CD14-positive monocyte (primary cell): ENCODE measurements at regions not wholly inside any gene's neighbourhood (a gene's known extent, or its start where the extent isn't known, plus 50 kb on each side); places are given as distances from the start of the nearest gene placed in this dataset.

Source experiments
- DNase-seq, 3 donors: peaks; one replicate each; pipeline ENCODE4 v3.0.0-alpha.2; 2011 to 2022
- H2AFZ ChIP-seq: 2 replicates; pipeline ENCODE4 v1.6.0; 2012; ENCODE audit warnings: mild to moderate bottlenecking, low read depth, low read length, inconsistent platforms; ENCODE audit not compliant: insufficient read depth, poor library complexity, severe bottlenecking
- H3K27ac ChIP-seq, 2 donors: 1 replicate in 1 of 2; 2 replicates in 1 of 2; pipeline ENCODE4 v1.5.1; 2012 to 2013; ENCODE audit warnings: low read length in 2 of 2, control low read depth in 1 of 2, inconsistent platforms in 1 of 2, low read depth in 1 of 2, mild to moderate bottlenecking in 1 of 2
- H3K27me3 ChIP-seq, 2 donors: one replicate each; pipeline versions ENCODE4 v1.6.0 to v1.6.1; 2011 to 2013; ENCODE audit warnings: low read length in 2 of 2; ENCODE audit not compliant: control insufficient read depth in 2 of 2, insufficient read depth in 2 of 2
- H3K36me3 ChIP-seq, 2 donors: replicated peaks in 1 of 2; 1 replicate in 1 of 2; 2 replicates in 1 of 2; pipeline versions ENCODE4 v1.5.1 to v1.6.1; 2012 to 2013; ENCODE audit warnings: low read length in 2 of 2, control low read depth in 1 of 2, inconsistent platforms in 1 of 2, mild to moderate bottlenecking in 1 of 2; ENCODE audit not compliant: insufficient read depth in 2 of 2, control insufficient read depth in 1 of 2
- H3K4me1 ChIP-seq, 2 donors: 1 replicate in 1 of 2; 2 replicates in 1 of 2; pipeline versions ENCODE4 v1.5.1 to v1.6.1; 2012 to 2013; ENCODE audit warnings: low read length in 2 of 2, control low read depth in 1 of 2, inconsistent platforms in 1 of 2, mild to moderate bottlenecking in 1 of 2, moderate library complexity in 1 of 2; ENCODE audit not compliant: insufficient read depth in 2 of 2, control insufficient read depth in 1 of 2
- H3K4me2 ChIP-seq: replicated peaks from 2 replicates; pipeline ENCODE3; 2012; ENCODE audit warnings: low read length, moderate library complexity, mild to moderate bottlenecking; ENCODE audit not compliant: poor library complexity, severe bottlenecking; ENCODE audit errors: extremely low read depth
- H3K4me3 ChIP-seq, 3 experiments: fragments of 200-600 bp in 1 of 3; sonication (generic) in 1 of 3; replicated peaks in 1 of 3; 1 replicate in 2 of 3; 2 replicates in 1 of 3; pipeline ENCODE4 v1.5.1; 2011 to 2013; ENCODE audit warnings: low read length in 3 of 3, mild to moderate bottlenecking in 3 of 3, control low read depth in 2 of 3, low read depth in 2 of 3, inconsistent platforms in 1 of 3, moderate library complexity in 1 of 3
- H3K79me2 ChIP-seq: 2 replicates; pipeline ENCODE4 v1.6.0; 2012; ENCODE audit warnings: mild to moderate bottlenecking, control low read depth, inconsistent platforms, low read length, moderate library complexity; ENCODE audit not compliant: insufficient read depth
- H3K9ac ChIP-seq: 2 replicates; pipeline ENCODE4 v1.6.0; 2017; ENCODE audit warnings: low read length, mild to moderate bottlenecking; ENCODE audit not compliant: insufficient read depth, poor library complexity, severe bottlenecking
- H3K9me3 ChIP-seq, 2 donors: replicated peaks in 1 of 2; 1 replicate in 1 of 2; 2 replicates in 1 of 2; pipeline versions ENCODE4 v1.5.1 to v1.6.1; 2012 to 2013; ENCODE audit warnings: low read length in 2 of 2, control low read depth in 1 of 2; ENCODE audit not compliant: control insufficient read depth in 1 of 2, insufficient read depth in 1 of 2
- H4K20me1 ChIP-seq: 2 replicates; pipeline ENCODE4 v1.6.0; 2012; ENCODE audit warnings: mild to moderate bottlenecking, low read length, control low read depth, moderate library complexity; ENCODE audit not compliant: insufficient read depth
- H3K27ac Mint-ChIP-seq, 7 donors: one replicate each; pipeline ENCODE4 v1.8.0; 2020; ENCODE audit warnings: mild to moderate bottlenecking in 7 of 7, mixed read lengths in 7 of 7, moderate library complexity in 6 of 7, inconsistent platforms in 2 of 7
- H3K27me3 Mint-ChIP-seq, 3 donors: one replicate each; pipeline ENCODE4 v1.8.0; 2021 to 2022; ENCODE audit warnings: low read depth in 3 of 3, mild to moderate bottlenecking in 3 of 3, mixed read lengths in 3 of 3, moderate library complexity in 3 of 3, inconsistent platforms in 1 of 3
- H3K36me3 Mint-ChIP-seq, 2 donors: one replicate each; pipeline ENCODE4 v1.8.0; 2020; ENCODE audit warnings: mixed read lengths in 2 of 2, inconsistent platforms in 1 of 2, mild to moderate bottlenecking in 1 of 2
- H3K4me1 Mint-ChIP-seq: one replicate; pipeline ENCODE4 v1.8.0; 2020; ENCODE audit warnings: mild to moderate bottlenecking, mixed read lengths
- H3K4me3 Mint-ChIP-seq, 2 donors: one replicate each; pipeline ENCODE4 v1.8.0; 2020; ENCODE audit warnings: mild to moderate bottlenecking in 2 of 2, mixed read lengths in 2 of 2, moderate library complexity in 1 of 2
- H3K9me3 Mint-ChIP-seq, 7 donors: one replicate each; pipeline ENCODE4 v1.8.0; 2020 to 2022; ENCODE audit warnings: mixed read lengths in 7 of 7, mild to moderate bottlenecking in 6 of 7, moderate library complexity in 6 of 7, inconsistent platforms in 2 of 7
- CTCF ChIP-seq: fragments of 200-600 bp; IDR thresholded peaks from one replicate; pipeline ENCODE4 v1.8.0; 2022; ENCODE audit warnings: antibody characterized with exemption, mild to moderate bottlenecking
- WGBS: methylation state at CpG from one replicate; pipeline ENCODE4 v1.1.5; 2013; ENCODE audit warnings: missing lambda C conversion rate; ENCODE audit not compliant: insufficient coverage; 5-methylcytosine and 5-hydroxymethylcytosine counted together
- intact Hi-C, 2 donors: fragments of 100-400 bp; cut with micrococcal nuclease; formaldehyde crosslinking; loops; one replicate each; pipeline versions ENCODE4 v1.15.0 to v1.15.1; 2023

- Histone ChIP-seq H4K20me1 (no peaks in the 10 kb centered on the region), H3K9ac (no peak overlapping the region), H2AFZ (no peak overlapping the region), H3K36me3 (no peaks in the 10 kb centered on the region), H3K9me3 (no peaks in the 10 kb centered on the region), H3K4me1 (no peaks in the 10 kb centered on the region), H3K27me3 (peaks cover 2 to 6% of the 10 kb centered on the region in 2 donors), H3K27ac (no peak overlapping the region), H3K4me3 (no peak overlapping the region), H3K4me2 (no peak overlapping the region), H3K79me2 (no peaks in the 10 kb centered on the region)
- Mint-ChIP-seq H3K9me3 (peaks cover 0 to 11% (median 0%) of the 10 kb centered on the region in 7 donors), H3K4me3 (no peak overlapping the region), H3K27ac (peak overlapping the region in 1 of 7 donors; percentile 59), H3K4me1 (no peaks in the 10 kb centered on the region), H3K27me3 (peaks cover 15 to 27% (median 26%) of the 10 kb centered on the region in 3 donors), H3K36me3 (no peaks in the 10 kb centered on the region)
- no peak for TF ChIP-seq CTCF
- intact Hi-C loops, result no loop called here
- WGBS, result 96% methylated on average over 16 of the region's 21 CpGs
- DNase-seq, result no peak
Measured at GRCh38 chr17:83162035-83162745, 82.8 kb downstream of the METRNL start.

GRCh38 chr17:83164490-83164889 is 85.1 kb downstream of the METRNL start:
- Mint-ChIP-seq H3K9me3 (peaks cover 0 to 9% (median 5%) of the 10 kb centered on the region in 7 donors), H3K27me3 (peaks cover 12 to 33% (median 26%) of the 10 kb centered on the region in 3 donors), H3K27ac (no peak overlapping the region), H3K36me3 (no peaks in the 10 kb centered on the region), H3K4me1 (peaks cover 3% of the 10 kb centered on the region), H3K4me3 (peak overlapping the region in 1 of 2 donors; percentile 18)
- Histone ChIP-seq H3K27me3 (peaks cover 2 to 6% of the 10 kb centered on the region in 2 donors), H3K27ac (no peak overlapping the region), H3K9ac (no peak overlapping the region), H4K20me1 (no peaks in the 10 kb centered on the region), H3K4me2 (no peak overlapping the region), H2AFZ (no peak overlapping the region), H3K36me3 (no peaks in the 10 kb centered on the region), H3K79me2 (no peaks in the 10 kb centered on the region), H3K9me3 (no peaks in the 10 kb centered on the region), H3K4me1 (no peaks in the 10 kb centered on the region), H3K4me3 (no peak overlapping the region)
- 93% methylated on average over 2 of the region's 3 CpGs for WGBS
- intact Hi-C loops, result no loop called here
- TF ChIP-seq CTCF, result no peak
- no peak for DNase-seq
